Right lobe of liver (tissue), 6 donors: ENCODE measurements at regions not wholly inside any gene's neighbourhood (a gene's known extent, or its start where the extent isn't known, plus 50 kb on each side); places are given as distances from the start of the nearest gene placed in this dataset.

Source experiments
- ATAC-seq, 4 donors: fragments of 200-7000 bp; cut with Tn5 transposase; one replicate each; pipeline ENCODE4 v1.9.1; 2020; ENCODE audit warnings: mild to moderate bottlenecking in 4 of 4, moderate library complexity in 4 of 4
- DNase-seq, 3 donors: peaks; one replicate each; pipeline ENCODE4 v3.0.0-alpha.2; 2020
- H3K27ac ChIP-seq, 3 donors: fragments of 200-600 bp; one replicate each; pipeline ENCODE4 v1.8.0; 2022
- H3K27me3 ChIP-seq, 2 donors: fragments of 200-600 bp; one replicate each; pipeline ENCODE4 v1.8.0; 2022
- H3K36me3 ChIP-seq, 4 donors: fragments of 200-600 bp; sonication (generic) in 1 of 4; one replicate each; pipeline versions ENCODE4 v1.5.1 to v1.8.0; 2017 to 2022; ENCODE audit warnings: control low read depth in 1 of 4
- H3K4me1 ChIP-seq, 4 donors: fragments of 200-600 bp; sonication (generic) in 1 of 4; one replicate each; pipeline versions ENCODE4 v1.5.1 to v1.8.0; 2017 to 2022; ENCODE audit warnings: control low read depth in 1 of 4
- H3K4me3 ChIP-seq, 3 donors: fragments of 200-600 bp; one replicate each; pipeline ENCODE4 v1.8.0; 2022
- H3K9me3 ChIP-seq, 4 donors: fragments of 200-600 bp; sonication (generic) in 1 of 4; one replicate each; pipeline versions ENCODE4 v1.5.1 to v1.8.0; 2017 to 2022; ENCODE audit warnings: control low read depth in 1 of 4
- CTCF ChIP-seq, 4 donors: fragments of 200-600 bp in 3 of 4; fragments of 450-650 bp in 1 of 4; IDR thresholded peaks; one replicate each; pipeline versions ENCODE4 v1.5.1 to v1.8.0; 2016 to 2022; ENCODE audit warnings: antibody characterized with exemption in 4 of 4, mild to moderate bottlenecking in 2 of 4
- POLR2A ChIP-seq: fragments of 450-650 bp; IDR thresholded peaks from one replicate; pipeline ENCODE4 v1.6.1; 2017; ENCODE audit warnings: antibody characterized with exemption, mild to moderate bottlenecking
- WGBS: methylation state at CpG from one replicate; pipeline ENCODE4 v1.1.6; 2018; ENCODE audit warnings: low coverage, low lambda C conversion rate; ENCODE audit not compliant: insufficient coverage; ENCODE audit errors: missing lambda C conversion rate; 5-methylcytosine and 5-hydroxymethylcytosine counted together
- intact Hi-C, 2 donors: fragments of 100-400 bp; cut with DNase I; formaldehyde crosslinking; loops; one replicate each; pipeline versions ENCODE4 v1.11.2 to v1.14.1; 2022
- donor health status: DM: no; HTN: yes; CAD: no.
- donor health status: DM: no; HTN: no; CAD: no.
- donor health status: DM: no; HTN: no; CAD: no.
- donor health status: DM: no; HTN: yes; CAD: no.
- donor health status: DM: no; HTN: yes; CAD: no.

GRCh38 chr14:37900561-37900960 lies 305.1 kb downstream of the TTC6 start:
- intact Hi-C loops, result no loop called here
- H3K27me3 ChIP-seq, result no peaks in the 10 kb centered on the region
- WGBS, result 37% methylated on average over 1 of the region's 1 CpG
- no peak overlapping the region for H3K27ac ChIP-seq
- DNase-seq, result no peak
- no peaks in the 10 kb centered on the region for H3K4me1 ChIP-seq
- no peaks in the 10 kb centered on the region for H3K36me3 ChIP-seq
- no peaks in the 10 kb centered on the region for H3K9me3 ChIP-seq
- TF ChIP-seq POLR2A (no peak), CTCF (IDR thresholded peaks at IDR 0.05) (no peak)
- no peak overlapping the region for H3K4me3 ChIP-seq
- no peak for ATAC-seq

DNA sequence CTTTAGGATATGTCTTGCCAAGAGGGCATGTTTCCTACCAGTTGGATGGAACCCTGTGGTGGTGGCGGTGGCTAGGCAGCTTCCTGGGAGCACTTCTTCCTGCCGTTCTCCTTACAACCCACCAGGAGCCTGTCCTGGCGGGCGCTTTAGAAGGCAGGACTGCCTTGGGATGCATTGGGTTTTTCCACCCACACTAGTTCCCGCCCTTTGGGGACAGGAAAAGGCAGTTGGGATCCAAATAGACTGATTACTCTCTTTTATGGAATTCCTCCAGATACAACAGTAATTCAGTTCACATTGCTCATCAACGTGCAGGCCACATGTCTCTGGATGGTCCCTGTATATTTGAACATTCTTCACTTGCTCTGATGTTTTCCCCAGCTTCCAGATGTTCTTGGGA lies 305.7 kb upstream of the SSTR1 start:
- Histone ChIP-seq H3K4me1 (no peaks in the 10 kb centered on the region), H3K4me3 (no peak overlapping the region), H3K9me3 (no peaks in the 10 kb centered on the region), H3K36me3 (no peaks in the 10 kb centered on the region), H3K27ac (no peak overlapping the region), H3K27me3 (no peaks in the 10 kb centered on the region)
- no peak for ATAC-seq
- WGBS, result 41% methylated on average over 2 of the region's 6 CpGs
- intact Hi-C loops, result no loop called here
- no peak for TF ChIP-seq POLR2A
- no peak for TF ChIP-seq CTCF (IDR thresholded peaks at IDR 0.05)
- DNase-seq, result no peak

GRCh38 chr14:37903343-37904191 lies 304.1 kb upstream of the SSTR1 start:
- intact Hi-C loops, result no loop called here
- ATAC-seq (peak; percentile 57 to 70 (median 65)), DNase-seq (no peak)
- no peaks in the 10 kb centered on the region for H3K9me3 ChIP-seq
- no peak overlapping the region for H3K4me3 ChIP-seq
- 27% methylated on average over 10 of the region's 10 CpGs for WGBS
- H3K27ac ChIP-seq, result no peak overlapping the region
- no peaks in the 10 kb centered on the region for H3K27me3 ChIP-seq
- no peaks in the 10 kb centered on the region for H3K36me3 ChIP-seq
- no peak for TF ChIP-seq POLR2A
- peak; percentile 55 to 62 (median 60) for TF ChIP-seq CTCF (IDR thresholded peaks at IDR 0.05)
- no peaks in the 10 kb centered on the region for H3K4me1 ChIP-seq

DNA sequence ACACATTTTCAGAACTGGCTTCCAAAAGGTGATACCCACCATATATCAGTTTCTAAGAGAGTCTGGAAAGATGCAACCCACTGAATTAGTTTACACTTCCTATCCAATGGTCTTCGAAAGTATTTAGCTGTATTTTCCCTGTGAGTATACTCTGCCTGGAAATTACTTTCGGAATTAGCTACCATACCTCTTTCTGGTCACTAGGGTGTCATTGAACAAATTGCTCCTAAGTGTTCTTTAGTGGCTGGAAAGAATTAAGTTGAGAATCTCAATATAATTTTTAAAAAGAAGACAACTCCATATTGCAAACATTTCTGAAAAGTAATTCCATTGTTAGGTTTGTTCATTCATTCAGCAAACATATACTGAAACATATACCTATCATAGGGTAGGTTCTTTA lies 283.1 kb upstream of the SSTR1 start:
- WGBS, result 82% methylated on average over 2 of the region's 2 CpGs
- intact Hi-C loops, result no loop called here

More for the DNA sequence above, 283.1 kb upstream of the SSTR1 start:
- no peak overlapping the region for H3K4me3 ChIP-seq
- H3K4me1 ChIP-seq, result no peaks in the 10 kb centered on the region
- TF ChIP-seq POLR2A, result no peak
- TF ChIP-seq CTCF (IDR thresholded peaks at IDR 0.05), result no peak
- no peaks in the 10 kb centered on the region for H3K36me3 ChIP-seq
- no peak for ATAC-seq
- no peak overlapping the region for H3K27ac ChIP-seq
- H3K9me3 ChIP-seq, result no peaks in the 10 kb centered on the region
- no peak for DNase-seq
- H3K27me3 ChIP-seq, result no peaks in the 10 kb centered on the region
